Heart right ventricle (tissue), 16 donors: ENCODE measurements at regions not wholly inside any gene's neighbourhood (a gene's known extent, or its start where the extent isn't known, plus 50 kb on each side); places are given as distances from the start of the nearest gene placed in this dataset.

Experiments used
- ATAC-seq, 8 donors: fragments of 200-7000 bp; cut with Tn5 transposase; one replicate each; pipeline ENCODE4 v1.9.1; 2020; ENCODE audit warnings: mild to moderate bottlenecking in 8 of 8, moderate library complexity in 8 of 8, moderate number of reproducible peaks in 1 of 8
- DNase-seq, 2 donors: peaks; one replicate each; pipeline ENCODE4 v3.0.0-alpha.2; 2020
- H3K27ac ChIP-seq, 10 donors: fragments of 200-600 bp; sonication (generic) in 2 of 10; one replicate each; pipeline versions ENCODE4 v1.5.0 to v1.8.0; 2020 to 2022; ENCODE audit warnings: mild to moderate bottlenecking in 3 of 10
- H3K27me3 ChIP-seq, 7 donors: fragments of 200-600 bp; one replicate each; pipeline ENCODE4 v1.8.0; 2021 to 2022; ENCODE audit warnings: mild to moderate bottlenecking in 2 of 7
- H3K36me3 ChIP-seq, 9 donors: fragments of 200-600 bp; sonication (generic) in 1 of 9; one replicate each; pipeline versions ENCODE4 v1.5.0 to v1.8.0; 2020 to 2022; ENCODE audit warnings: mild to moderate bottlenecking in 2 of 9
- H3K4me1 ChIP-seq, 9 donors: fragments of 200-600 bp; sonication (generic) in 1 of 9; one replicate each; pipeline versions ENCODE4 v1.5.0 to v1.8.0; 2020 to 2022; ENCODE audit warnings: mild to moderate bottlenecking in 4 of 9
- H3K4me3 ChIP-seq, 10 donors: fragments of 200-600 bp; sonication (generic) in 2 of 10; one replicate each; pipeline versions ENCODE4 v1.5.0 to v1.8.0; 2020 to 2022; ENCODE audit warnings: mild to moderate bottlenecking in 7 of 10, moderate library complexity in 2 of 10
- H3K9me3 ChIP-seq, 11 donors: fragments of 200-600 bp in 10 of 11; sonication (generic) in 2 of 11; one replicate each; pipeline versions ENCODE4 v1.5.0 to v1.8.0; 2013 to 2022; ENCODE audit warnings: mild to moderate bottlenecking in 2 of 11, control low read depth in 1 of 11, moderate library complexity in 1 of 11
- CTCF ChIP-seq, 9 donors: fragments of 200-600 bp; sonication (generic) in 2 of 9; IDR thresholded peaks; one replicate each; pipeline versions ENCODE4 v1.5.0 to v1.8.0; 2021 to 2022; ENCODE audit warnings: antibody characterized with exemption in 9 of 9, mild to moderate bottlenecking in 5 of 9, moderate library complexity in 1 of 9
- WGBS, 2 donors: extraction: QIAGEN DNeasy Blood & Tissue Kit; methylation state at CpG; one replicate each; pipeline ENCODE4 v1.1.7; 2013; ENCODE audit warnings: inconsistent platforms in 1 of 2; 5-methylcytosine and 5-hydroxymethylcytosine counted together
- intact Hi-C, 10 donors: fragments of 100-400 bp; cut with DNase I; formaldehyde crosslinking; loops; one replicate each; pipeline versions ENCODE4 v1.11.1 to v1.14.2; 2022
- donor health status: Arrhythmogenic right ventricular cardiomyopathy.
- donor health status: ischemic (EF 13 %, LVEDD 7.1; RV severe dilation, severe dysfunction).
- donor health status: healthy with polysubstance abuse.
- donor health status: DM: no; HTN: yes; CAD: no.
- donor health status: DM: no; HTN: no; CAD: no.
- donor health status: ischemic (EF 25% LVEDD 6.9; RV normal size, moderate dysfunction).
- donor health status: ischemic (EF 25% LVEDD 5.7; RV mildly dilated, moderate dysfunction).
- donor health status: healthy.
- donor health status: DM: yes; HTN: yes; CAD: no.
- donor health status: Ischemic cardiomyopathy.
- donor health status: ischemic (EF 35%, LVEDD 5.7; RV mildly dilated, moderate dysfunction).
- donor health status: nonischemic (EF 11% LVEDD 7.7; RV severe dilation, severe dysfunction).
- donor health status: DM: yes; HTN: yes; CAD: no.
- donor health status: PGD.
- donor health status: ischemic (EF 29% LVEDD 5.4; RV normal size, mild dysfunction).
- donor health status: nonischemic (EF 23%, LVEDD 6.1; RV moderate dilation, normal function).

- intact Hi-C loops: no loop called here
- Histone ChIP-seq H3K36me3 (no peaks in the 10 kb centered on the region), H3K4me3 (no peak overlapping the region), H3K9me3 (peaks cover 0 to 19% (median 0%) of the 10 kb centered on the region in 11 donors), H3K27me3 (no peaks in the 10 kb centered on the region), H3K4me1 (no peaks in the 10 kb centered on the region), H3K27ac (no peak overlapping the region)
- no peak for TF ChIP-seq CTCF (IDR thresholded peaks at IDR 0.05)
- ATAC-seq (no peak), DNase-seq (no peak)
- 76 to 83% methylated on average over 4 of the region's 4 CpGs for WGBS, 2 donors
Measured at GRCh38 chrX:99348256-99348655, 1061.8 kb downstream of the PCDH19 start.

- intact Hi-C loops: loop anchor here in 1 of 10 donors (5.0 kb wide), 1 partner anchor 1931 kb away; no protein-coding TSS in a partner anchor
- Histone ChIP-seq H3K27ac (no peak overlapping the region), H3K27me3 (peaks cover 0 to 15% (median 0%) of the 10 kb centered on the region in 7 donors), H3K9me3 (no peaks in the 10 kb centered on the region), H3K36me3 (no peaks in the 10 kb centered on the region), H3K4me1 (no peaks in the 10 kb centered on the region), H3K4me3 (no peak overlapping the region)
- ATAC-seq (no peak), DNase-seq (no peak)
- TF ChIP-seq CTCF (IDR thresholded peaks at IDR 0.05): no peak
Measured at GRCh38 chrX:99308302-99308701, 1101.8 kb downstream of the PCDH19 start.

GRCh38 chrX:99305573-99305972, 1104.5 kb downstream of the PCDH19 start:
- TF ChIP-seq CTCF (IDR thresholded peaks at IDR 0.05): no peak
- no peaks in the 10 kb centered on the region for H3K36me3 ChIP-seq
- DNase-seq (no peak), ATAC-seq (no peak)
- WGBS, 2 donors: 59 to 66% methylated on average over 3 of the region's 3 CpGs
- H3K4me1 ChIP-seq: no peaks in the 10 kb centered on the region
- intact Hi-C loops: loop anchor here in 1 of 10 donors (5.0 kb wide), 1 partner anchor 1928 kb away; no protein-coding TSS in a partner anchor
- H3K9me3 ChIP-seq: no peaks in the 10 kb centered on the region
- peaks cover 0 to 12% (median 0%) of the 10 kb centered on the region in 7 donors for H3K27me3 ChIP-seq
- no peak overlapping the region for H3K4me3 ChIP-seq
- no peak overlapping the region for H3K27ac ChIP-seq

- peak in 1 of 9 donors; percentile 28 for TF ChIP-seq CTCF (IDR thresholded peaks at IDR 0.05)
- H3K4me3 ChIP-seq: no peak overlapping the region
- 15 to 25% methylated on average over 2 of the region's 2 CpGs for WGBS, 2 donors
- no peak overlapping the region for H3K27ac ChIP-seq
- no peaks in the 10 kb centered on the region for H3K36me3 ChIP-seq
- H3K27me3 ChIP-seq: peaks cover 0 to 18% (median 0%) of the 10 kb centered on the region in 7 donors
- intact Hi-C loops: no loop called here
- H3K4me1 ChIP-seq: no peaks in the 10 kb centered on the region
- H3K9me3 ChIP-seq: no peaks in the 10 kb centered on the region
- no peak for DNase-seq
- ATAC-seq: no peak
Measured at GRCh38 chrX:99301990-99302389, 1108.1 kb downstream of the PCDH19 start.
